Brain pericyte (primary cell): ENCODE measurements at regions not wholly inside any gene's neighbourhood (a gene's known extent, or its start where the extent isn't known, plus 50 kb on each side); places are given as distances from the start of the nearest gene placed in this dataset.
"Not testable (repeated sequence)": the region's sequence is repeated elsewhere in the genome, so short reads cannot be mapped to it uniquely, and the experiment has no call there.

ENCODE experiments used
- DNase-seq: peaks from one replicate; pipeline ENCODE4 v3.0.0-alpha.2; 2012; ENCODE audit warnings: low read depth, low spot score

- peak; percentile 54 for DNase-seq
Observed at GRCh38 chr2:215660687-215661086, 224.8 kb upstream of the FN1 start.

- no peak for DNase-seq
Observed at GRCh38 chr2:215659650-215660049, 223.8 kb upstream of the FN1 start.

- DNase-seq = no peak
Observed at GRCh38 chr2:215658635-215659305, 222.9 kb upstream of the FN1 start.

- DNase-seq = peak; percentile 84
Observed at GRCh38 chr2:215657844-215658243, 222.0 kb upstream of the FN1 start.

GRCh38 chr2:215654148-215654819, 218.4 kb upstream of the FN1 start:
- DNase-seq = peak; percentile 41

GRCh38 chr2:215653344-215654030, 217.6 kb upstream of the FN1 start:
- no peak for DNase-seq

GRCh38 chr2:215652388-215652787, 216.5 kb upstream of the FN1 start:
- DNase-seq = no peak

- DNase-seq = no peak
Observed at GRCh38 chr2:215651412-215651811, 215.5 kb upstream of the FN1 start.

- DNase-seq = no peak
Observed at GRCh38 chr2:215644233-215644897, 208.5 kb upstream of the FN1 start.

- DNase-seq = no peak
Observed at GRCh38 chr2:215638687-215639086, 202.8 kb upstream of the FN1 start.

GRCh38 chr2:215637651-215638050, 201.8 kb upstream of the FN1 start:
- DNase-seq = no peak

- DNase-seq = no peak
Observed at GRCh38 chr2:215636816-215637215, 200.9 kb upstream of the FN1 start.

- no peak for DNase-seq
Observed at GRCh38 chr2:215635788-215636139, 199.9 kb upstream of the FN1 start.

GRCh38 chr2:215635071-215635787, 199.4 kb upstream of the FN1 start:
- DNase-seq = no peak

- no peak for DNase-seq
Observed at GRCh38 chr2:215633360-215633759, 197.5 kb upstream of the FN1 start.

GRCh38 chr2:215631696-215632095, 195.8 kb upstream of the FN1 start:
- DNase-seq = no peak

GRCh38 chr2:215630796-215631195, 194.9 kb upstream of the FN1 start:
- not testable (repeated sequence) for DNase-seq

GRCh38 chr2:215627771-215628170, 191.9 kb upstream of the FN1 start:
- DNase-seq = no peak

- no peak for DNase-seq
Observed at GRCh38 chr2:215626812-215627281, 191.0 kb upstream of the FN1 start.

- no peak for DNase-seq
Observed at GRCh38 chr2:215626063-215626462, 190.2 kb upstream of the FN1 start.

GRCh38 chr2:215625207-215625606, 189.3 kb upstream of the FN1 start:
- DNase-seq = no peak

GRCh38 chr2:215624423-215624829, 188.6 kb upstream of the FN1 start:
- peak; percentile 90 for DNase-seq
